ENCODE measurements at regions not wholly inside any gene's neighbourhood (a gene's known extent, or its start where the extent isn't known, plus 50 kb on each side); places are given as distances from the start of the nearest gene placed in this dataset.

- peaks cover 0 to 3% (median 0%) of the 10 kb centered on the region in 4 donors for H3K4me1 ChIP-seq
- no peaks in the 10 kb centered on the region for H3K36me3 ChIP-seq
- intact Hi-C loops (cut with DNase I) = no loop called here
- no peak overlapping the region for H3K27ac ChIP-seq (replicated peaks in 1 of 4)
- no peak for DNase-seq (ENCODE audit: extremely low spot score)
- TF ChIP-seq POLR2AphosphoS5 (IDR thresholded peaks at IDR 0.05) (no peak), POLR2A (IDR thresholded peaks at IDR 0.05; ENCODE audit: low read depth) (no peak), CTCF (IDR thresholded peaks at IDR 0.05) (no peak), EP300 (IDR thresholded peaks at IDR 0.05) (no peak)
- H3K27me3 ChIP-seq = no peaks in the 10 kb centered on the region
- no peaks in the 10 kb centered on the region for H3K9me3 ChIP-seq
- WGBS = 61% methylated on average over 4 of the region's 4 CpGs
- no peak overlapping the region for H3K4me3 ChIP-seq
Measured at GRCh38 chr2:107062173-107062572, 176.2 kb upstream of the ST6GAL2 start.

- Histone ChIP-seq H3K27ac (replicated peaks in 1 of 4) (no peak overlapping the region), H3K36me3 (no peaks in the 10 kb centered on the region), H3K4me3 (no peak overlapping the region), H3K27me3 (no peaks in the 10 kb centered on the region), H3K9me3 (no peaks in the 10 kb centered on the region), H3K4me1 (peaks cover 0 to 3% (median 0%) of the 10 kb centered on the region in 4 donors)
- TF ChIP-seq EP300 (IDR thresholded peaks at IDR 0.05) (no peak), POLR2A (IDR thresholded peaks at IDR 0.05; ENCODE audit: low read depth) (no peak), POLR2AphosphoS5 (IDR thresholded peaks at IDR 0.05) (no peak), CTCF (IDR thresholded peaks at IDR 0.05) (no peak)
- WGBS = 72% methylated on average over 5 of the region's 5 CpGs
- intact Hi-C loops (cut with DNase I) = no loop called here
- no peak for DNase-seq (ENCODE audit: extremely low spot score)
Measured at GRCh38 chr2:107062599-107063220, 176.7 kb upstream of the ST6GAL2 start.

- 86% methylated on average over 3 of the region's 3 CpGs for WGBS
- Histone ChIP-seq H3K27me3 (no peaks in the 10 kb centered on the region), H3K9me3 (no peaks in the 10 kb centered on the region), H3K36me3 (no peaks in the 10 kb centered on the region), H3K27ac (replicated peaks in 1 of 4) (no peak overlapping the region), H3K4me3 (no peak overlapping the region), H3K4me1 (peaks cover 0 to 3% (median 0%) of the 10 kb centered on the region in 4 donors)
- TF ChIP-seq EP300 (IDR thresholded peaks at IDR 0.05) (no peak), CTCF (IDR thresholded peaks at IDR 0.05) (no peak), POLR2A (IDR thresholded peaks at IDR 0.05; ENCODE audit: low read depth) (no peak), POLR2AphosphoS5 (IDR thresholded peaks at IDR 0.05) (no peak)
- DNase-seq (ENCODE audit: extremely low spot score) = no peak
- intact Hi-C loops (cut with DNase I) = no loop called here
Measured at GRCh38 chr2:107063228-107063627, 177.3 kb upstream of the ST6GAL2 start.

GRCh38 chr2:107064750-107065149, 178.8 kb upstream of the ST6GAL2 start:
- H3K36me3 ChIP-seq = no peaks in the 10 kb centered on the region
- H3K4me1 ChIP-seq = peaks cover 0 to 5% (median 1%) of the 10 kb centered on the region in 4 donors
- no peak overlapping the region for H3K4me3 ChIP-seq
- TF ChIP-seq POLR2A (IDR thresholded peaks at IDR 0.05; ENCODE audit: low read depth) (no peak), POLR2AphosphoS5 (IDR thresholded peaks at IDR 0.05) (no peak), CTCF (IDR thresholded peaks at IDR 0.05) (no peak), EP300 (IDR thresholded peaks at IDR 0.05) (no peak)
- intact Hi-C loops (cut with DNase I) = no loop called here
- no peak overlapping the region for H3K27ac ChIP-seq (replicated peaks in 1 of 4)
- no peak for DNase-seq (ENCODE audit: extremely low spot score)
- H3K27me3 ChIP-seq = no peaks in the 10 kb centered on the region
- 91% methylated on average over 6 of the region's 6 CpGs for WGBS
- no peaks in the 10 kb centered on the region for H3K9me3 ChIP-seq

Data from esophagus muscularis mucosa (tissue), 4 donors.